Right forelimb (tissue), 1 donor: ENCODE measurements at regions not wholly inside any gene's neighbourhood (a gene's known extent, or its start where the extent isn't known, plus 50 kb on each side); places are given as distances from the start of the nearest gene placed in this dataset.

Experiments
- DNase-seq: peaks from one replicate; pipeline ENCODE4 v3.0.0-alpha.2; 2018

DNA sequence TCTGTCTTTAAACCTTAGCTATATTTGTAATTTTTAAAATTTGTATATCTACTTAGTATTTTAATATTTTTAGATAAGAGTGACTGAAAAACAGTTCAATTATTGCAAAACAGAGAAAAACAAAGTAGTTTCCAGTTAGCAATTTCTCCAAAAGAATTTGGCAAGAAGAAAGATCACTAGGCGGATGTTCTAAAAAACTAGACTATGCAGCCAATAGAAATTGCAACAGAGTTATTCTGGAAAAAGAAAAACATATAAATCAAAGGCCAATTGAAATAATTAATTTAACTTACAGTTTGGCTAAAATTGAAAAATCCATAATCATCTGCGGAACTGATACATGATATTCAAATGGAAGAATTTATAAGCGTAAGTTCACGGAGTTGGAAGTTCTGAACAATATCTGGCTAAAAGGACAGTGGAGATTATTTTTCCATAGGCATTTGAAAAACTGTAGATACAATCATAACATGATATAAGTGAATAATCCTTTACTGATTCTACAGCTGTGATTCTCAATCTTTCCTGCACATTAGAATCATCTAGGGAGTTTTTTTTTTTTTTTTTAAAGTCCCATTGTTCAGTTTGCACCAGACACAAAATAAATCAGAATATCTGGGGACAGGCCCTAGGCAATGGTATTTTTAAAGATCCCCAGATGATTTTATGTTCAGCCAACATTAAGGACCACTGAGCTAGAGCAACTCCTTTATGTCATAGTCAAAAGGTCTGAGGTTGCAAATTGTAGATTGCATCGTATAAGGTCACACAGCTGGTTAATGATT is 605.1 kb upstream of the DAB2 start:
- no peak for DNase-seq

- no peak for DNase-seq
Observed at GRCh38 chr5:40027400-40027799, 602.6 kb upstream of the DAB2 start.

GRCh38 chr5:40025586-40025985 is 600.8 kb upstream of the DAB2 start:
- DNase-seq: no peak

DNA sequence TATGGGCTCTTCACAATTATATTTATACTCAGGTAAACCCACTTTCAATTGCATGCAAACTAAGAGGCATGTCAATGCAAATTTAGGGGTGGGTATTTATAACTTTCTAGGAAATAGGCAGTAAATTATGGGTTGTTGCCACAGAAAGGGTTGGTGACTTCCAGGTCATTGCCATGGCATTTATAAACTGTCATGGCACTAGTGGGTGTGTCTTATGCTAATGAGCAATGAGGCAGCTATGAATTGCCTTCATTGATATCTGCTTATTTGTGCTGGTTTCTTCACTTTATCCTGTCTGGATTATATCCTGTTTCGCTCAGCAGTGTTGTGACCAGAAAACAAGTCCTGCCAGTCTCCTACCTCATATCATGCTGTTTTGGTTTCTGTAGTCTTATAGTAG is 597.3 kb upstream of the DAB2 start:
- DNase-seq: no peak

- no peak for DNase-seq
Observed at GRCh38 chr5:40021007-40021406, 596.2 kb upstream of the DAB2 start.

- DNase-seq: no peak
Observed at GRCh38 chr5:40017918-40018317, 593.1 kb upstream of the DAB2 start.

DNA sequence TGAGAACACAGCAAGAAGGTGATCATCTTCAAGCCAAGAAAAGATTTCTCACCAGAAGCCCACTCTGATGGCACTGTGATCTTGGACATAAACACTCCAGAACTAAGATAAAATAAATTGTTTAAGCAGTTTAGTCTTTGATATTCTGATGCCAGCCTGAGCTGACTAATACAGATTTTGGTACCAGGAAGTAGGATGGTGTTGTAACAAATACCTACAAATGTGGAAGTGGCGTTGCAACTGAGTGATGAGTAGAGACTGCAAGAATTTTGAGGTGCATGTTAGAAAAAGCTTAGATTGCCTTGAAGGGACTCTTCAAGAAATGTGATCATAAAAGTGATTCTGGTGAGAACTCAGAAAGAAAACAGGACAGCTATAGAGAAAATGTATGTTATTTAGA is 592.4 kb upstream of the DAB2 start:
- no peak for DNase-seq

DNA sequence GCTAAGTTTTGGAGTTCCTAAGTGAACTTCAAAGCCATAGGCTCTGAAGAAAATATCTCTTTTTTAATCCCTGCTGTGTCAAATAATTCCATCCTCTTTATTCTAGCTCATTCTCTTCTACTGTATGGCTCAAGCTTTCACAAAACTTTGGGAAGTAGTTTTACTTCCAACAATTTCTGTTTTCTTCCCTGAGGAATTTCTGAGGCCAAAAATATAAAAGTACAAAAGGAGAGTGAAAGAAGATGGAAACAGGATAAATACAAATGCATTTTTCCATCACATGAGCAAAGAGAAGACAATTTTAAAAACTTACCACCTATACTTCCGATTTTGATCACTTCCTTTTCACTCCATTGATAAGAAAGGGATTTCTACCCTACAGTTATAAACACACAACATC is 585.7 kb upstream of the DAB2 start:
- DNase-seq: no peak

- DNase-seq: no peak
Observed at GRCh38 chr5:40006260-40006659, 581.5 kb upstream of the DAB2 start.

DNA sequence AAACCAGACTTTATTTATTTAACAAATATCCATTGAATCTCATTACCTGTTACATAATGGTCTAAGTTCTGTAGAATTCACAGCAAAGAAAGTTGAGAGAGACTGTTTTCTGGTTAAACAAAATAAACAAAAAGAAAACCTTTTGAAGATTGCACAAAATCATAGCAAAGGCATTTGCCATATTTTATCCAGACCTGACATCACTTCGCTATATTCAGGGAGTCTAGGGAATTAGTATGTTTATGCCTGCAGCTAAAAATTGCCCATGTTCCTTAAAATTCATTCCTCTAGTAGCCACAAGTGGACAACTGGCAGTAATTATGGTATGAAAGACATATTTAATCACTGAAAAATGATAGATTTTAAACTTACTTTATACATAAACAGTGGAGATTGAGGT is 577.0 kb upstream of the DAB2 start:
- DNase-seq: no peak

DNA sequence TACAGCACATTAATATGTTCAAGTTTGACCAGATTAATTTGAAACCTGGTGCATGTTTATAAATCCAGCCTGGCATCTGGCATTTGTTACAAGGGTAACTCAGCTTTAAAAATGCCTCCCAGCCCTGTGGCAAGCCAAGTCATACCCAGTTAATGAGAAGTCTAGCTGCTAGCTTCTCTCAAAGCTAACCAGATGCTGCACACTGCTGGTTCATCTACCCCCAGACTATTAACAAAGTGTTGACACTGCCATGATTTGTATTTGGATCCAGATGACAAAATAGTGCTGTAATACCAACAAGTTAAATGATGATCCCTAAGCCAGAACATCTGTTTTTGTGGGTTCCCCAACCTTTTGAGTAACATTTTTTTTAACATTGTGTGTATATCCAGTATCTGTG is 573.7 kb upstream of the DAB2 start:
- no peak for DNase-seq

GRCh38 chr5:39995990-39996389 is 571.2 kb upstream of the DAB2 start:
- no peak for DNase-seq

- DNase-seq: no peak
Observed at GRCh38 chr5:39992617-39993202, 567.9 kb upstream of the DAB2 start.

- no peak for DNase-seq
Observed at GRCh38 chr5:39986614-39987013, 561.8 kb upstream of the DAB2 start.

DNA sequence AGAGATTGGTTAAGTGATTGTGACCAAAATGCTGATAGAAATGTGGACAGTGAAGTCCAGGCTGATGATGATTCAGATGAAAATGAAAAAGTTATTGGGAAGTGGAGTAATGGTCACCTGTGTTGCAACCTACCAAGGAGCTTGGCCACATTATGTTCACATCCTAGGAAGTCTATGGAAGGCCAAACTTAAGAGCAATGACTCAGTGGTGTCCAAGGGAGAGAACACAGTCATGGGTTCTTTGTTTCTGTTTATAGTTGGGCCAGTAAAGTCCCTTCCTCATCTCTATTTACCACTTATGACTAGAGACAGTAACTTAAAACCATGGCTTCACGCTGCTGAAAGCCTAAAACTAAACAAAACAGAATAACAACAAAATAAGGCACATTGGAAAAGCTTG is 555.3 kb upstream of the DAB2 start:
- DNase-seq: no peak

GRCh38 chr5:39977066-39977655 is 552.4 kb upstream of the DAB2 start:
- no peak for DNase-seq

- DNase-seq: no peak
Observed at GRCh38 chr5:39970117-39970798, 545.5 kb upstream of the DAB2 start.

DNA sequence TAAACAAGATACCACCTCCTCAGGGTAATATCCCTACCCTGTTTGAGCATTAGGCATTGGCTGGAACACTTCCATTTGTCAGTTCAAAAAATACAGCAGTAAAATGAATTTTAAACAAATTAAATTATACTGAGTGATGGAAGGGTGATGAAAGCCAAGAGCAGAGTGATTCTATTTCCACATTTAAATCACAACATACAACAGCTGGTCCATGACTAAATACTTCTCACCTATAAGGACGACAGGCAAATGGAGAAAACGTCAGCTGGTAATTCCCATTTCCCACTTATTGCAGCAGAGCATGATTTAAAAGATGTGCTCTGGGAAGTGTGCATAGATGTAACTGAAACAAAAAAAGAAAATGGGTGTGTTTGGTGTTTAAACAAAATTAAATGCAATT is 543.6 kb upstream of the DAB2 start:
- DNase-seq: no peak

- no peak for DNase-seq
Observed at GRCh38 chr5:39955156-39955555, 530.4 kb upstream of the DAB2 start.

DNA sequence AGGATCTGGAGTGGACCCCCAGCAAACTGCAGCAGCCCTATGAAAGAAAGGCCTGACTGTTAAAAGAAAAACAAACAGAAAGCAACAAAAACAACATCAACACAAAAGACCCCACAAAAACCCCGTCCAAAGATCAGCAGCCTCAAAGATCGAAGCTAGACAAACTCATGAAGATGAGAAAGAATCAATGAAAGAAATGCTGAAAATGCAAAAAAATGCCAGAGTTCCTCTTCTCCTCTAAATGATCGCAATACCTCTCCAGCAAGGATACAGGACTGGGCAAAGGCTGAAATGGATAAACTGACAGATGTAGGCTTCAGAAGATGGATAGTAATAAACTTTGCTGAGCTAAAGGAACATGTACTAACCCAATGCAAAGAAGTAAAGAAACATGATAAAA is 526.3 kb upstream of the DAB2 start:
- DNase-seq: no peak

DNA sequence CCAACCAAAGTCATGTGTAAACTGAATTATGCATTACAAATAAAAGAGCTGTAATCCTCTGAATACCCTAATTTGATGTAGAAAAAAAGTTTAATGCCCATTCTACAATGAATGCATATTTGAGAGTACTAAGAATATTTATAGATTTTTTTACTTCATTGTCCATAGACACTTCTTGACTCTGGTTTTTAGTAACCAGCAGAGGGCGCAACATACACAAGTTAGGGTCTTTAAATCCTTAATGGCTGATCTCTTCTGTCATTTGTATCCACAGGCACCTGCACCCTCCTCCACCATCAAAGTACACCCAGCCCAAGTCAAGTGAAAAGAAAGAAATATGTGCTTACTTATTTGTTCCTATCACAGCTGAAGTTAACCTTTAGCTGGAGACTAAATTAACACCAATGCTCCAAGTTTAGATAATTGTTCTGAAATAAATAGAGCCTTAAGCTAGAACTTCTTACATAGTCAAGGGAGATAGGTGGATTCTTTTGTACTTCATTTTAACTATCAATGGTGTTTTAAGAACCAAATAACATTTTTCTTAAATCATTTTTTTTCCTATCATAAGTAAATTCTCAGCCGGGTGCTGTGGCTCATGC is 524.2 kb upstream of the DAB2 start:
- DNase-seq: no peak

GRCh38 chr5:39948341-39948740 is 523.6 kb upstream of the DAB2 start:
- DNase-seq: no peak

GRCh38 chr5:39947657-39948056 is 522.9 kb upstream of the DAB2 start:
- no peak for DNase-seq
